AG04449 (cell line): ENCODE measurements at regions not wholly inside any gene's neighbourhood (a gene's known extent, or its start where the extent isn't known, plus 50 kb on each side); places are given as distances from the start of the nearest gene placed in this dataset.

Source experiments
- CTCF ChIA-PET: fragments of 350-600 bp; formaldehyde crosslinking; extraction: SDS; loops from one replicate; lab custom pipeline; 2021; ENCODE audit warnings: antibody characterized with exemption; lab: Yijun Ruan, JAX
- POLR2A ChIA-PET: fragments of 400-600, 350-600 bp; formaldehyde crosslinking; extraction: SDS; loops from one replicate; lab custom pipeline; 2020; ENCODE audit warnings: antibody characterized with exemption, inconsistent platforms; lab: Yijun Ruan, JAX
- DNase-seq: peaks from one replicate; pipeline ENCODE4 v3.0.0-alpha.2; 2010; ENCODE audit warnings: low read depth, low spot score
- H3K4me3 ChIP-seq: 2 replicates; pipeline ENCODE4 v1.5.1; 2011; ENCODE audit warnings: low read depth, mild to moderate bottlenecking, control low read depth, low read length
- TF ChIP-seq, protein P1 (sequence below): IDR thresholded peaks from one replicate; pipeline ENCODE4 v1.5.1; 2011; ENCODE audit warnings: mild to moderate bottlenecking, moderate library complexity, low read length, control low read depth, inconsistent platforms; ENCODE audit not compliant: insufficient read depth; ENCODE audit errors: missing control alignments

- ChIA-PET CTCF (no interaction called here), POLR2A (no interaction called here)
- H3K4me3 ChIP-seq, result no peak overlapping the region
- no peak for DNase-seq
- TF ChIP-seq, protein P1, sequence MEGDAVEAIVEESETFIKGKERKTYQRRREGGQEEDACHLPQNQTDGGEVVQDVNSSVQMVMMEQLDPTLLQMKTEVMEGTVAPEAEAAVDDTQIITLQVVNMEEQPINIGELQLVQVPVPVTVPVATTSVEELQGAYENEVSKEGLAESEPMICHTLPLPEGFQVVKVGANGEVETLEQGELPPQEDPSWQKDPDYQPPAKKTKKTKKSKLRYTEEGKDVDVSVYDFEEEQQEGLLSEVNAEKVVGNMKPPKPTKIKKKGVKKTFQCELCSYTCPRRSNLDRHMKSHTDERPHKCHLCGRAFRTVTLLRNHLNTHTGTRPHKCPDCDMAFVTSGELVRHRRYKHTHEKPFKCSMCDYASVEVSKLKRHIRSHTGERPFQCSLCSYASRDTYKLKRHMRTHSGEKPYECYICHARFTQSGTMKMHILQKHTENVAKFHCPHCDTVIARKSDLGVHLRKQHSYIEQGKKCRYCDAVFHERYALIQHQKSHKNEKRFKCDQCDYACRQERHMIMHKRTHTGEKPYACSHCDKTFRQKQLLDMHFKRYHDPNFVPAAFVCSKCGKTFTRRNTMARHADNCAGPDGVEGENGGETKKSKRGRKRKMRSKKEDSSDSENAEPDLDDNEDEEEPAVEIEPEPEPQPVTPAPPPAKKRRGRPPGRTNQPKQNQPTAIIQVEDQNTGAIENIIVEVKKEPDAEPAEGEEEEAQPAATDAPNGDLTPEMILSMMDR, result no peak
Observed at GRCh38 chr6:165118736-165119135, 190.7 kb downstream of the C6orf118 start.

DNA sequence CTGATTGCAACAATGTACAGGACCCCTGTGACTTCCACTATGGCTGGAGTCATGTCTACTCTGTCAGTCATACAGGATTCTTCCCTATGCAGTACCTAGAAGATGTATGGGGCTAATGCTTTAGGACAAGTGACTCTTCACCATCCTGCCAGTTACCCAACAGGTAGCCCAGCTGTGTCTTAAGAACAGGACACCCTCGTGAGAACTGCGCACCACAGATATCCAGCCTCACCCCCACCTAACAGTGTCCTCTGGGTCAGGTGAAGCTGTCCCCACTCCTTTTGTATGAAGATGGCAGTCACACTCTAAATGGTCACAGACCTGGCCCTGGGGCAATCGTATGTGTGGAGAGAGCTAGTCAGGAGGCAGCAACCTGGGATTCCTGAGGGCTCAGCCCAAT lies 191.6 kb downstream of the C6orf118 start:
- ChIA-PET POLR2A (no interaction called here), CTCF (no interaction called here)
- DNase-seq, result no peak
- H3K4me3 ChIP-seq, result no peak overlapping the region
- TF ChIP-seq, protein P1, result no peak

DNA sequence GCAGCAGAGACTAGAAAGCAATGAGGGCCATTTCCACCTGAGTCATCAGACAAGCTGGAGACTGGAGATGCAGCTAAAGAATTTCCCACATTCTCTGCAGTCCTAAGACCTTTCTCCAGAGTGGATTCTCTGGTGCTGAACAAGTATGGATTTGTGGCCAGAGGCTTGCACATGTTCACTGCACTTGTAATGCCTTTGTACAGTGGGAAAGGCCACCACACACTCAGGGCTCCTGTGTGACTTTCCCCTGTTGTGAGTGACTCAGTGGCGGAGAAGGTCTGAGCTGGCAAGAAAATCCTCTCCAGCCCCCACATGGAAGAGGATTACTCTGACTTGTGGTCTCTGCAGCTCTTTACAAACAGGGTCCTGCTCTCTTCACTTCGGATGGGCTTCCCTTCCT lies 192.3 kb downstream of the C6orf118 start:
- no peak overlapping the region for H3K4me3 ChIP-seq
- CTCF ChIA-PET, result no interaction called here
- TF ChIP-seq, protein P1, result no peak
- no peak for DNase-seq
- POLR2A ChIA-PET, result no interaction called here

DNA sequence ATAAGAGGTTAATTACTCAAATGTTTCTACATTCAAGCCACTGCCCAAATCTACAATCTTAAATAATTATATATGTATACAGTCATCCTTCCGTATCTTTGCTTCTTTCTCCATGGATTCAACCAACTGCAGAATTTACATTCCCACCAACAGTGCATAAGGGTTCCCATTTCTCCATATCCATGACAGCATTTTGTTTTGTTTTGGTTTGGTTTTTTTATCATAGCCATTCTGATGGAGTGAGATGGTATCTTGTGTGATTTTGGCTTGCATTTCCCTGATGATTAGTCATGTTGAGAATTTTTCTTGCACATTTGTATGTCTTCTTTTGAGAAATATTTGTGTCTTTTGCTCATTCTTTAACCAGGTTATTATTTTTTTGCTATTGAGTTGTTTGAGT lies 198.5 kb downstream of the C6orf118 start:
- ChIA-PET POLR2A (no interaction called here), CTCF (no interaction called here)
- H3K4me3 ChIP-seq, result no peak overlapping the region
- TF ChIP-seq, protein P1, result no peak
- no peak for DNase-seq

DNA sequence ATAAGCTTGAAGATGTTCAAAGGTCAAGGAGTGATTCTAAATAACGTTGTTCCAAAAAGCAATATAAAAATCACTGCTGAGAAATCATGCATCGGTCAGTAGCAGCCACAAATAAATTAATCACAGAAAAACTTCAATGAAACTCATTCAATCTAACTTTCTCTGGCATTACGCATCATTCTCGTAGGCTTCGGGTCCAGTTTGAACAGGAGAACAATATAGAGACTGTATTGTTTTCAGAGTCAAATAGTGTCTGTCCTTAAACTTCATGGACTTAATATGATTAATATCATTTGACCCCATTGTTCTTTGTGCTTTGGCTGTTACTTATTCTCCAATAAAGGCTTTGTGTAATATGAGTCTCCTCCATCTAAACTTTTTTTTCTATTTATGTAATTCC lies 200.4 kb downstream of the C6orf118 start:
- CTCF ChIA-PET, result no interaction called here
- TF ChIP-seq, protein P1, result no peak

DNA sequence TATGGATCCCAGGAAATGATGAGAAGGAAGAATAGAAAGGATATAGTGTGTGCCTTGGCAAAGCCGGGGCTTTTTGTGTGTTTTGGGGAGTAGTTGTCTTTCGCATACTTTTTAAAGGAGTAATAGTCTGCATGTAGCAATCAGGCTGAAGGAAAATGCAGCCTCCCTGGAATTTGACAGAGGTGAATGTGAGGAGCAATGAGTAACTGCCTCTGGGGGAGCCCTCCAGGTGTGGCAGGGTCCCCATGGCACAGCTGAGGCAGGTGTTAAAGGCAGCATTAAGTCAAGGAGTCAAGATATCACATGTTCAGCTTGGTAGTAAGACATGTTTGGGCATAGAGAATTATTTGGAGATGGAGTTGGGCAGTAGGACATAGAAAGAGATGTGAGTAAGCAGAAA lies 203.1 kb downstream of the C6orf118 start:
- H3K4me3 ChIP-seq, result no peak overlapping the region
- TF ChIP-seq, protein P1, result no peak
- ChIA-PET CTCF (no interaction called here), POLR2A (no interaction called here)
- no peak for DNase-seq

More for the DNA sequence above, 200.4 kb downstream of the C6orf118 start:
- POLR2A ChIA-PET, result no interaction called here
- no peak overlapping the region for H3K4me3 ChIP-seq
- DNase-seq, result no peak

- ChIA-PET POLR2A (no interaction called here), CTCF (interaction anchor here (0.6 kb wide), 1 partner anchor 1686 kb away, joined by 3 read pairs; no protein-coding TSS in a partner anchor)
- TF ChIP-seq, protein P1, result no peak
- no peak for DNase-seq
- no peak overlapping the region for H3K4me3 ChIP-seq
Observed at GRCh38 chr6:165098165-165098564, 211.2 kb downstream of the C6orf118 start.
